Activated CD4-positive, alpha-beta T cell treated with anti-CD3 and anti-CD28 coated beads for 4 hours (primary cell): ENCODE measurements at regions not wholly inside any gene's neighbourhood (a gene's known extent, or its start where the extent isn't known, plus 50 kb on each side); places are given as distances from the start of the nearest gene placed in this dataset.

Experiments used
- DNase-seq, 2 donors: peaks; one replicate each; pipeline ENCODE4 v3.0.0-alpha.2; 2020

GRCh38 chr4:162323919-162324318 is 160.1 kb upstream of the FSTL5 start:
- no peak for DNase-seq

GRCh38 chr4:162322054-162322453 is 158.3 kb upstream of the FSTL5 start:
- no peak for DNase-seq

- DNase-seq = no peak
Measured at GRCh38 chr4:162285753-162286152, 122.0 kb upstream of the FSTL5 start.

- no peak for DNase-seq
Measured at GRCh38 chr4:162282684-162283083, 118.9 kb upstream of the FSTL5 start.

GRCh38 chr4:162274354-162274753 is 110.6 kb upstream of the FSTL5 start:
- DNase-seq = no peak

- no peak for DNase-seq
Measured at GRCh38 chr4:162272215-162272614, 108.4 kb upstream of the FSTL5 start.

GRCh38 chr4:162268911-162269310 is 105.1 kb upstream of the FSTL5 start:
- DNase-seq = no peak

GRCh38 chr4:162265802-162266201 is 102.0 kb upstream of the FSTL5 start:
- DNase-seq = no peak

GRCh38 chr4:162245051-162245450 is 81.3 kb upstream of the FSTL5 start:
- DNase-seq = no peak

- DNase-seq = no peak
Measured at GRCh38 chr4:162241857-162242256, 78.1 kb upstream of the FSTL5 start.

- DNase-seq = no peak
Measured at GRCh38 chr4:162239992-162240769, 76.4 kb upstream of the FSTL5 start.

GRCh38 chr4:162237676-162238075 is 73.9 kb upstream of the FSTL5 start:
- DNase-seq = no peak

GRCh38 chr4:162234595-162234994 is 70.8 kb upstream of the FSTL5 start:
- DNase-seq = no peak

- DNase-seq = no peak
Measured at GRCh38 chr4:162232349-162232748, 68.5 kb upstream of the FSTL5 start.

GRCh38 chr4:162229670-162230069 is 65.9 kb upstream of the FSTL5 start:
- DNase-seq = no peak

- no peak for DNase-seq
Measured at GRCh38 chr4:162221148-162221547, 57.3 kb upstream of the FSTL5 start.
